Panc1 (cell line): ENCODE measurements at regions not wholly inside any gene's neighbourhood (a gene's known extent, or its start where the extent isn't known, plus 50 kb on each side); places are given as distances from the start of the nearest gene placed in this dataset.

Experiments used
- ATAC-seq: fragments of 200-7000 bp; cut with Tn5 transposase; 2 replicates; pipeline ENCODE4 v1.9.1; 2020; ENCODE audit warnings: mild to moderate bottlenecking, moderate library complexity
- BruUV-seq: library from RNA; stranded (reverse); fragments of 400-500 nt; replicated peaks from 2 replicates; lab custom pipeline; 2021; lab: Mats Ljungman, UMichigan
- CTCF ChIA-PET: fragments of 300-600 bp; sonication (Branson Sonifier 250); formaldehyde crosslinking; loops from one replicate; lab custom pipeline; 2022; ENCODE audit warnings: antibody characterized with exemption; lab: Charles Lee
- POLR2A ChIA-PET: fragments of 300-600 bp; sonication (Branson Sonifier 250); formaldehyde crosslinking; loops from one replicate; lab custom pipeline; 2022; ENCODE audit warnings: antibody characterized with exemption; lab: Charles Lee
- DNase-seq: peaks from one replicate; pipeline ENCODE4 v3.0.0-alpha.2; 2010; ENCODE audit warnings: low read depth, low spot score
- H3K27ac ChIP-seq: 2 replicates; pipeline ENCODE4 v1.5.1; 2011; ENCODE audit warnings: mild to moderate bottlenecking, low read length, inconsistent platforms
- H3K27me3 ChIP-seq: fragments of 200-500 bp; sonication (Bioruptor generic); 2 replicates; pipeline ENCODE4 v1.6.0; 2014; ENCODE audit warnings: low read length, inconsistent platforms; ENCODE audit not compliant: control insufficient read depth, insufficient read depth
- H3K36me3 ChIP-seq: fragments of 200-500 bp; sonication (Bioruptor generic); 2 replicates; pipeline ENCODE4 v1.5.1; 2014; ENCODE audit warnings: inconsistent platforms, mild to moderate bottlenecking, low read length, moderate library complexity; ENCODE audit not compliant: control insufficient read depth, insufficient read depth
- H3K4me1 ChIP-seq: 2 replicates; pipeline ENCODE4 v1.5.1; 2011; ENCODE audit warnings: inconsistent platforms, mild to moderate bottlenecking, low read length, moderate library complexity; ENCODE audit not compliant: control insufficient read depth, insufficient read depth
- H3K4me3 ChIP-seq, 2 experiments: 2 replicates each; pipeline ENCODE4 v1.5.1; 2011 to 2012; ENCODE audit warnings: low read depth in 2 of 2, low read length in 2 of 2, mild to moderate bottlenecking in 2 of 2, inconsistent platforms in 1 of 2, moderate library complexity in 1 of 2
- H3K9me3 ChIP-seq: fragments of 200-500 bp; sonication (Bioruptor generic); 2 replicates; pipeline ENCODE4 v1.5.1; 2014; ENCODE audit warnings: low read depth, mild to moderate bottlenecking, inconsistent platforms, low read length, moderate library complexity; ENCODE audit not compliant: control insufficient read depth, insufficient read depth
- POLR2AphosphoS5 ChIP-seq: IDR thresholded peaks from 2 replicates; pipeline ENCODE4 v1.6.1; 2012; ENCODE audit warnings: mild to moderate bottlenecking, low read depth, low read length, moderate library complexity
- SIN3A ChIP-seq: IDR thresholded peaks from 2 replicates; pipeline ENCODE4 v1.6.1; 2012; ENCODE audit warnings: low read depth, mild to moderate bottlenecking, low read length, moderate library complexity, borderline replicate concordance; ENCODE audit not compliant: insufficient read depth
- TCF7L2 ChIP-seq: IDR thresholded peaks from 2 replicates; pipeline ENCODE4 v1.6.1; 2011; ENCODE audit warnings: mild to moderate bottlenecking, low read depth, low read length, inconsistent platforms
- in situ Hi-C: cut with HindIII; loops from 2 replicates; pipeline ENCODE4 v1.10.0; 2016; ENCODE audit warnings: low sequenced_read_pairs, low pct_unique_long_range_greater_than_20kb
- intact Hi-C: fragments of 100-400 bp; cut with micrococcal nuclease; formaldehyde crosslinking; loops from one replicate; pipeline ENCODE4 v1.10.0; 2022; ENCODE audit not compliant: unreplicated experiment
- TF ChIP-seq, protein P1 (sequence below): fragments of 450-650 bp; IDR thresholded peaks from 2 replicates; pipeline ENCODE4 v1.5.1; 2017; ENCODE audit warnings: mild to moderate bottlenecking
- TF ChIP-seq, protein P2 (sequence below), 2 experiments: IDR thresholded peaks; 2 replicates each; pipeline ENCODE4 v1.6.1; 2011 to 2012; ENCODE audit warnings: low read depth in 2 of 2, control low read depth in 1 of 2, low read length in 1 of 2, mild to moderate bottlenecking in 1 of 2, moderate library complexity in 1 of 2; ENCODE audit not compliant: insufficient read depth in 1 of 2

DNA sequence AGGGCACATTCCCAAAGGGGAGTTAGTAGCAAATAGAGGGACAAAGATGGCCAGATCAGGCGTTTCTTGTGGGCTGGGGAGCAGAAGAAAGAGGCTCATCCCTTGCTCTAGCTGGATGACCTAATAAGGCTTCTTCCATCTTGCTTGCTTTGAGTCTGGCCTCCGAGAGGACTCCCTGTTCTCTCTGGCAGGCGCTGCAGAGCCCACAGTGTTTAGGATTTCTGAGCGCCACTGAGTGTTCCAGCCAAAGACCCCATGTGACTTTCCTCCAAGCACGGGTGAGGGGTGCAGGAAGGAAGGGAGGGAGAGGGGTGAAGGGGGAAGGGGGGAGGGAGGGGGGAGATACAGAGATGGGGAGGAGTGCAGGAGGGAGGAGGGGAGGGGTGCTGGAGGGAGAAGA, 203.8 kb upstream of the SVIL start:
- DNase-seq (no peak), ATAC-seq (no peak)
- no peak overlapping the region for H3K4me3 ChIP-seq
- H3K36me3 ChIP-seq: no peaks in the 10 kb centered on the region
- TF ChIP-seq TCF7L2: no peak
- TF ChIP-seq, protein P1, sequence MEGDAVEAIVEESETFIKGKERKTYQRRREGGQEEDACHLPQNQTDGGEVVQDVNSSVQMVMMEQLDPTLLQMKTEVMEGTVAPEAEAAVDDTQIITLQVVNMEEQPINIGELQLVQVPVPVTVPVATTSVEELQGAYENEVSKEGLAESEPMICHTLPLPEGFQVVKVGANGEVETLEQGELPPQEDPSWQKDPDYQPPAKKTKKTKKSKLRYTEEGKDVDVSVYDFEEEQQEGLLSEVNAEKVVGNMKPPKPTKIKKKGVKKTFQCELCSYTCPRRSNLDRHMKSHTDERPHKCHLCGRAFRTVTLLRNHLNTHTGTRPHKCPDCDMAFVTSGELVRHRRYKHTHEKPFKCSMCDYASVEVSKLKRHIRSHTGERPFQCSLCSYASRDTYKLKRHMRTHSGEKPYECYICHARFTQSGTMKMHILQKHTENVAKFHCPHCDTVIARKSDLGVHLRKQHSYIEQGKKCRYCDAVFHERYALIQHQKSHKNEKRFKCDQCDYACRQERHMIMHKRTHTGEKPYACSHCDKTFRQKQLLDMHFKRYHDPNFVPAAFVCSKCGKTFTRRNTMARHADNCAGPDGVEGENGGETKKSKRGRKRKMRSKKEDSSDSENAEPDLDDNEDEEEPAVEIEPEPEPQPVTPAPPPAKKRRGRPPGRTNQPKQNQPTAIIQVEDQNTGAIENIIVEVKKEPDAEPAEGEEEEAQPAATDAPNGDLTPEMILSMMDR: no peak
- TF ChIP-seq POLR2AphosphoS5: no peak
- TF ChIP-seq, protein P2, sequence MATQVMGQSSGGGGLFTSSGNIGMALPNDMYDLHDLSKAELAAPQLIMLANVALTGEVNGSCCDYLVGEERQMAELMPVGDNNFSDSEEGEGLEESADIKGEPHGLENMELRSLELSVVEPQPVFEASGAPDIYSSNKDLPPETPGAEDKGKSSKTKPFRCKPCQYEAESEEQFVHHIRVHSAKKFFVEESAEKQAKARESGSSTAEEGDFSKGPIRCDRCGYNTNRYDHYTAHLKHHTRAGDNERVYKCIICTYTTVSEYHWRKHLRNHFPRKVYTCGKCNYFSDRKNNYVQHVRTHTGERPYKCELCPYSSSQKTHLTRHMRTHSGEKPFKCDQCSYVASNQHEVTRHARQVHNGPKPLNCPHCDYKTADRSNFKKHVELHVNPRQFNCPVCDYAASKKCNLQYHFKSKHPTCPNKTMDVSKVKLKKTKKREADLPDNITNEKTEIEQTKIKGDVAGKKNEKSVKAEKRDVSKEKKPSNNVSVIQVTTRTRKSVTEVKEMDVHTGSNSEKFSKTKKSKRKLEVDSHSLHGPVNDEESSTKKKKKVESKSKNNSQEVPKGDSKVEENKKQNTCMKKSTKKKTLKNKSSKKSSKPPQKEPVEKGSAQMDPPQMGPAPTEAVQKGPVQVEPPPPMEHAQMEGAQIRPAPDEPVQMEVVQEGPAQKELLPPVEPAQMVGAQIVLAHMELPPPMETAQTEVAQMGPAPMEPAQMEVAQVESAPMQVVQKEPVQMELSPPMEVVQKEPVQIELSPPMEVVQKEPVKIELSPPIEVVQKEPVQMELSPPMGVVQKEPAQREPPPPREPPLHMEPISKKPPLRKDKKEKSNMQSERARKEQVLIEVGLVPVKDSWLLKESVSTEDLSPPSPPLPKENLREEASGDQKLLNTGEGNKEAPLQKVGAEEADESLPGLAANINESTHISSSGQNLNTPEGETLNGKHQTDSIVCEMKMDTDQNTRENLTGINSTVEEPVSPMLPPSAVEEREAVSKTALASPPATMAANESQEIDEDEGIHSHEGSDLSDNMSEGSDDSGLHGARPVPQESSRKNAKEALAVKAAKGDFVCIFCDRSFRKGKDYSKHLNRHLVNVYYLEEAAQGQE (IDR thresholded peaks at IDR 0.05; ENCODE audit: insufficient read depth in 1 of 2, low read depth in 2 of 2, low read length in 1 of 2): no peak
- no peak for TF ChIP-seq SIN3A
- POLR2A ChIA-PET: no interaction called here
- peaks cover 4% of the 10 kb centered on the region for H3K4me1 ChIP-seq
- intact Hi-C loops: no loop called here
- no peaks in the 10 kb centered on the region for H3K27me3 ChIP-seq
- H3K9me3 ChIP-seq: no peaks in the 10 kb centered on the region
- in situ Hi-C loops: no loop called here
- CTCF ChIA-PET: no interaction called here
- H3K27ac ChIP-seq: no peak overlapping the region
- BruUV-seq: no TSS peak

DNA sequence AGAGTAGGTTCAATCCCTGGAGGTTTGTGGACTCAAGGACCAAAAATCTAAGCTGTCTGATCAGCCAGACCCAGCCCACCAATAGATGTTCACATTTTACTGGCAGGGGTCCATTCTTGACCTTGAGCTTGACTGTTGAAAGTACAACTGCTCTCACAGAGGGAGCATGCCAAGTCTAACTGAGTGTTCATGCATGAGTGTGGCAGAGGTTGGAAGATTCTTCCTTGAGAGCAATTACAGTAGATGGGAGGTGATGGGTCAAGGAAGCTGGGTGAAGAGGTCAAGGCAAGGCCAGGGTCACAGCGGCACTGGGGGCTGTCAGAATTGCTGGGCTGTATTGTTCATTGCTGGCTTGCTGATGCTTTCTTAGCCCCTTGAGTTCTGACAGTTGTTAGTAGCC, 202.8 kb upstream of the SVIL start:
- CTCF ChIA-PET: no interaction called here
- Histone ChIP-seq H3K27ac (no peak overlapping the region), H3K36me3 (no peaks in the 10 kb centered on the region), H3K4me1 (peaks cover 4% of the 10 kb centered on the region), H3K4me3 (no peak overlapping the region), H3K27me3 (no peaks in the 10 kb centered on the region), H3K9me3 (no peaks in the 10 kb centered on the region)
- no peak for ATAC-seq
- in situ Hi-C loops (no loop called here), intact Hi-C loops (no loop called here)
- no peak for DNase-seq
- TF ChIP-seq, protein P1: no peak
- TF ChIP-seq POLR2AphosphoS5 (no peak), TCF7L2 (no peak), SIN3A (no peak)
- TF ChIP-seq, protein P2 (IDR thresholded peaks at IDR 0.05; ENCODE audit: insufficient read depth in 1 of 2, low read depth in 2 of 2, low read length in 1 of 2): no peak
- POLR2A ChIA-PET: no interaction called here
- no TSS peak for BruUV-seq
